ENCODE measurements at regions not wholly inside any gene's neighbourhood (a gene's known extent, or its start where the extent isn't known, plus 50 kb on each side); places are given as distances from the start of the nearest gene placed in this dataset.
"Not testable (repeated sequence)": the region's sequence is repeated elsewhere in the genome, so short reads cannot be mapped to it uniquely, and the experiment has no call there.

GRCh38 chr16:47978491-47979163 lies 177.2 kb downstream of the ABCC12 start:
- Mint-ChIP-seq H3K4me1 (no peaks in the 10 kb centered on the region), H3K27ac (no peak overlapping the region), H3K27me3 (no peaks in the 10 kb centered on the region), H3K36me3 (no peaks in the 10 kb centered on the region), H3K9me3 (no peaks in the 10 kb centered on the region), H3K4me3 (no peak overlapping the region)
- no peak for DNase-seq
- CTCF ChIA-PET, result interaction anchor here (1.0 to 1.8 kb wide), 2 partner anchors 31 to 179 kb away, joined by 3 to 5 read pairs; no protein-coding TSS in a partner anchor

DNA sequence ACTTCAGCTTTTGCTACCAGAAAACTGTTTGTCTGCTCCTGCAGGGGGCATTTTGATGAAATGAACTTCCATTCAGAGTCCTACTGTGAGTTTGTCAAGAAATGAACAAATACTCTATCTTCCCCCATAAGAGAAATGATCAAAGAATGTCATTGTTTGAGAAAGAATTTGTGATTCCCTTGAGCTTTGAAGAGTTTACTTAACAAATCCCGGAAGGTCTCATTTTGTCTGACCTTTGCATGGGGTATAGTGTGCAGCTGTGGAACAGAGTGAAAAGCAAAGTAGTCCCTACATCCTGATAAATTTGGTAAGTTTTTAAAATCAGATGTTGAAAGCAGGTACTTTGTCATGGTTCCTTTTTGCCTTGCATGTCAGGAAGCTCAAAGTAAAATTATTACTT lies 178.0 kb downstream of the ABCC12 start:
- Mint-ChIP-seq H3K4me1 (no peaks in the 10 kb centered on the region), H3K27me3 (no peaks in the 10 kb centered on the region), H3K9me3 (no peaks in the 10 kb centered on the region), H3K36me3 (no peaks in the 10 kb centered on the region), H3K27ac (no peak overlapping the region), H3K4me3 (no peak overlapping the region)
- DNase-seq, result no peak
- CTCF ChIA-PET, result interaction anchor here (1.0 to 1.8 kb wide), 2 partner anchors 30 to 180 kb away, joined by 3 to 5 read pairs; no protein-coding TSS in a partner anchor

GRCh38 chr16:47976636-47977210 lies 179.1 kb downstream of the ABCC12 start:
- CTCF ChIA-PET, result interaction anchor here (0.6 to 1.8 kb wide), 2 partner anchors 53 to 181 kb away, joined by 3 to 5 read pairs; no protein-coding TSS in a partner anchor
- Mint-ChIP-seq H3K27me3 (no peaks in the 10 kb centered on the region), H3K27ac (no peak overlapping the region), H3K4me3 (no peak overlapping the region), H3K36me3 (no peaks in the 10 kb centered on the region), H3K4me1 (no peaks in the 10 kb centered on the region), H3K9me3 (no peaks in the 10 kb centered on the region)
- no peak for DNase-seq

- H3K27ac Mint-ChIP-seq, H3K4me3 Mint-ChIP-seq, DNase-seq, H3K36me3 Mint-ChIP-seq, CTCF ChIA-PET, H3K9me3 Mint-ChIP-seq, H3K27me3 Mint-ChIP-seq, H3K4me1 Mint-ChIP-seq: not testable (repeated sequence)
Observed at GRCh38 chr16:47974971-47975370, 180.8 kb downstream of the ABCC12 start.

- H3K4me1 Mint-ChIP-seq, result no peaks in the 10 kb centered on the region
Observed at GRCh38 chr16:47973552-47973951, 182.2 kb downstream of the ABCC12 start.

DNA sequence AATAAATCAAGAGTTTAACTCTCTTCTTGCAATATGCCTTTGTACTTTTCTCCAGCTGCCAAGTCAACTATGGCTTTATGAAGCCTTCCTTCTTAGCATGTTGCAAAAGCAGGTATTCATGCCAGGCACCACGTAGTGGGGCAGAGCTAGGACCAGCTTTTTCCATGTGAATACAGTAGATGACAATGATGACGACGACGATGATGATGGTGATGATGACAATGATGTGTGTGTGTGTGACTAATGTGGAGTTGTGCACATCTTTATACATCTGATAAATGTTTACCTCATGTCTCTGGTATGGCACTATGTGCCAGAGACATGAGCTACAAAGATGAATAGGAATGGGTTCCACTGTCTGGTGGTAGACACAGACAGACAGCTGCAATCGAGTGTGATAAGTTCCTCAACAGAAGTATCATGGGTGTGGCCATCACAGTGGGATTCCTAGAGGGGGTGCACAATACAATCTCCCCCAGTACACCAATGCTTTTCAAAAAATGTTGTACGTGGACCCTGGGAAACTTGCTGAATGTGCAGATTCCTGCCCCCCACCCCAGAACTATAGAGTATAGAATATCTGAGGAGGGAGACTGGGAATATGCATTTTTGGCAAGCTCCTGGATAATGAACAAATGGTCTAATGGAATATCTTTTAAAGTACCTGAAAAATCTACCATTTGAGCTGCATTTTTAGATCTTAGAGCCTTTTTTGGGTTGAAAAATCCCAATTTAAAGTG lies 183.4 kb downstream of the ABCC12 start:
- H3K36me3 Mint-ChIP-seq, result no peaks in the 10 kb centered on the region
- peak overlapping the region; percentile 30 for H3K27ac Mint-ChIP-seq
- peaks cover 2% of the 10 kb centered on the region for H3K9me3 Mint-ChIP-seq
- H3K4me3 Mint-ChIP-seq, result no peak overlapping the region
- H3K27me3 Mint-ChIP-seq, result no peaks in the 10 kb centered on the region
- H3K4me1 Mint-ChIP-seq, result no peaks in the 10 kb centered on the region
- CTCF ChIA-PET, result no interaction called here
- DNase-seq, result no peak

More at GRCh38 chr16:47973552-47973951, 182.2 kb downstream of the ABCC12 start:
- Mint-ChIP-seq H3K36me3 (no peaks in the 10 kb centered on the region), H3K4me3 (no peak overlapping the region), H3K9me3 (peaks cover 2% of the 10 kb centered on the region), H3K27me3 (no peaks in the 10 kb centered on the region), H3K27ac (no peak overlapping the region)
- CTCF ChIA-PET, result no interaction called here
- DNase-seq, result no peak

GRCh38 chr16:47971225-47971624 lies 184.6 kb downstream of the ABCC12 start:
- Mint-ChIP-seq H3K27me3 (no peaks in the 10 kb centered on the region), H3K4me1 (no peaks in the 10 kb centered on the region), H3K4me3 (no peak overlapping the region), H3K27ac (no peak overlapping the region), H3K36me3 (no peaks in the 10 kb centered on the region), H3K9me3 (peaks cover 2% of the 10 kb centered on the region)
- no peak for DNase-seq
- CTCF ChIA-PET, result no interaction called here

- no peaks in the 10 kb centered on the region for H3K27me3 Mint-ChIP-seq
- no peak overlapping the region for H3K4me3 Mint-ChIP-seq
- no peaks in the 10 kb centered on the region for H3K36me3 Mint-ChIP-seq
- CTCF ChIA-PET, result no interaction called here
- DNase-seq, result no peak
- H3K27ac Mint-ChIP-seq, result no peak overlapping the region
- H3K9me3 Mint-ChIP-seq, result peaks cover 2% of the 10 kb centered on the region
- no peaks in the 10 kb centered on the region for H3K4me1 Mint-ChIP-seq
Observed at GRCh38 chr16:47970291-47970931, 185.4 kb downstream of the ABCC12 start.

- Mint-ChIP-seq H3K4me3 (no peak overlapping the region), H3K4me1 (no peaks in the 10 kb centered on the region), H3K36me3 (no peaks in the 10 kb centered on the region), H3K27me3 (no peaks in the 10 kb centered on the region), H3K9me3 (peaks cover 2% of the 10 kb centered on the region), H3K27ac (no peak overlapping the region)
- CTCF ChIA-PET, result no interaction called here
- DNase-seq, result no peak
Observed at GRCh38 chr16:47967374-47967773, 188.4 kb downstream of the ABCC12 start.

DNA sequence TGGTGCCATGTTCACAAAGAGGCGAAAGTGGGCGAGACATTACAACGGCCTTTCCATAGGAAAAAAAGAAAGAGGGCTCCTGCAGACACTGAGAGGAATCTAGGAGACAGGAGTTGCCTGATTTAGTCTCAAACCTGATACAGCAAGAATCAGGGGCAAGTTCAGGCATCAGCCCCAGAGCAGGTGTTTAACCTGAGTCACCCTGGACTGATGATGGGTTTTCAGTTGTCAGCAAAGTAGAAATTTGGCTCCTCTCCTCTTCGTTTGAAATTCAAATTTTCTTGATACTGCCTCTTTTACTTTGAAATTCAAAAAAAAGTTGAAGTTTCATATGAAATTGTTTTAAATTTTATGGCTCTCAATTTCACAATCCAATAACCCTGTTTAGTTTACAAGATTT lies 189.5 kb downstream of the ABCC12 start:
- Mint-ChIP-seq H3K4me1 (no peaks in the 10 kb centered on the region), H3K4me3 (no peak overlapping the region), H3K27me3 (no peaks in the 10 kb centered on the region), H3K36me3 (no peaks in the 10 kb centered on the region), H3K9me3 (peaks cover 2% of the 10 kb centered on the region), H3K27ac (no peak overlapping the region)
- no peak for DNase-seq
- CTCF ChIA-PET, result no interaction called here

GRCh38 chr16:47965439-47965838 lies 190.4 kb downstream of the ABCC12 start:
- Mint-ChIP-seq H3K9me3 (peaks cover 2% of the 10 kb centered on the region), H3K4me3 (no peak overlapping the region), H3K27ac (no peak overlapping the region), H3K36me3 (no peaks in the 10 kb centered on the region), H3K4me1 (no peaks in the 10 kb centered on the region), H3K27me3 (no peaks in the 10 kb centered on the region)
- CTCF ChIA-PET, result no interaction called here
- no peak for DNase-seq

- Mint-ChIP-seq H3K9me3 (no peaks in the 10 kb centered on the region), H3K4me1 (no peaks in the 10 kb centered on the region), H3K27ac (no peak overlapping the region), H3K36me3 (no peaks in the 10 kb centered on the region), H3K4me3 (no peak overlapping the region), H3K27me3 (no peaks in the 10 kb centered on the region)
- DNase-seq, result no peak
- CTCF ChIA-PET, result no interaction called here
Observed at GRCh38 chr16:47958726-47959125, 197.1 kb downstream of the ABCC12 start.

DNA sequence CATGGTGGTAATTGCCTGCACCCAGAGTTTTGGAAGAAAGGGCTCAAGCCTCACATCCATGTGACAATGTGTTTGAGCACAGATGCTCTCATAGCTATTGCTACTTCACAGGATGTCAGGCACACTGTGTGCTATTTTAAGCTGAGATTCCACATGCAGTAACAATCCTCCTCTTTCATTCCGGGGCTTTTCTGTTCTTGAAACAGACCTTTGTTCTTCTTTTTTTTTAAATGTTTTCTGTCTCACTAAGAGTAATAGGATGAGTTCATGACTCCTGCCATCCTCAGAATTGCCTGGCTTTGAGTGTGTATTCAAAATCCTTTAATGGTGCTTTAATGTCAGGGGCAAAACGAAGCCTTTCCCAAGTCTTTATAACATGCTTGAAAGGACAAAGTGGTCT lies 198.9 kb downstream of the ABCC12 start:
- H3K9me3 Mint-ChIP-seq, result no peaks in the 10 kb centered on the region
- H3K27me3 Mint-ChIP-seq, result no peaks in the 10 kb centered on the region
- no peaks in the 10 kb centered on the region for H3K4me1 Mint-ChIP-seq
- H3K27ac Mint-ChIP-seq, result no peak overlapping the region
- H3K4me3 Mint-ChIP-seq, result no peak overlapping the region
- CTCF ChIA-PET, result no interaction called here
- no peak for DNase-seq
- no peaks in the 10 kb centered on the region for H3K36me3 Mint-ChIP-seq

GRCh38 chr16:47949714-47950113 lies 206.1 kb downstream of the ABCC12 start:
- Mint-ChIP-seq H3K9me3 (peaks cover 3% of the 10 kb centered on the region), H3K4me3 (no peak overlapping the region), H3K27me3 (no peaks in the 10 kb centered on the region), H3K27ac (no peak overlapping the region), H3K4me1 (no peaks in the 10 kb centered on the region), H3K36me3 (no peaks in the 10 kb centered on the region)
- DNase-seq, result no peak
- CTCF ChIA-PET, result no interaction called here

Measured in activated naive CD4-positive, alpha-beta T cell treated with anti-CD3 and anti-CD28 coated beads, Interleukin-2, amount 10 ng/mL, durations not matched to agents 7 days and 5 days (primary cell).